ENCODE measurements at regions not wholly inside any gene's neighbourhood (a gene's known extent, or its start where the extent isn't known, plus 50 kb on each side); places are given as distances from the start of the nearest gene placed in this dataset.
"Not testable (repeated sequence)": the region's sequence is repeated elsewhere in the genome, so short reads cannot be mapped to it uniquely, and the experiment has no call there.

DNA sequence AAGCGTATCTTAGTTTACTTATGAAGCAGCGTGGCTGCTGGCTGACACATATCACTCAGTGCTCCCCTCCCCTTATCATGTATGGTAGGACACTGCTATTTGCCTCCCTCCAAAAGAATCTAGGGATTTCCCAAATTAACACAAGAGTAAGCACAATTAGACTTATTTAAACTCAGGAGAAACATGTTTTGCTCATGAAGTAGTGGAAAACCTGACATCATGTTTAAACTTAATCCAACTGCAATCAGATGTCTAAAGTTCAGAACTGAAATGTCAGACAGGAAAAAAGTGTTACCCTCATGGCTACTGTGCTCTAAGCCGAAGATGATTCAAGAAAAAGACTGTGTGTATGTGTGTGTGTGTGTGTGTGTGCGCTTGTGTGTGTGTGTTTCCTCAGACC lies 324.1 kb upstream of the TNC start:
- Mint-ChIP-seq H3K27me3 (no peaks in the 10 kb centered on the region), H3K4me3 (no peak overlapping the region), H3K36me3 (no peaks in the 10 kb centered on the region), H3K9me3 (no peaks in the 10 kb centered on the region), H3K4me1 (no peaks in the 10 kb centered on the region), H3K27ac (no peak overlapping the region)
- POLR2A ChIA-PET = no interaction called here
- ATAC-seq (ENCODE audit: low read depth) = no peak
- DNase-seq = no peak

DNA sequence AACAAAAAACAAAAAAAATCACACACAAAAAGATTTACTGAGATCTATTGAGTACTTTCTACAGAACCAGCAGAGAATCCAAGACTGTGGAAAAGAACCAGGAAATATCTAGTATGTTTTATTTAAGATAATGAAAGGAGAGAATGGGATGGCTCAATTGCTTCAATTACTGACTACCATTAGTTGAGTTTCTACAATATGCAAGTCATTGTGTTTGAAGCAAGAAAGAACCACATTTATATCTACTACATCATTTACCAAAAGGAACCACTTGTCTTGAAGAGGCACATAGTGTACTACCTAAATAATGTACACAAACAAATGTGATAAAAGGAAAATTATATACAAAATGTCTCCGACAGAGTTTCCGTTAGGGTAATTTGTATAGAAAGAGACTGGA lies 325.9 kb upstream of the TNC start:
- no peak overlapping the region for H3K27ac Mint-ChIP-seq
- DNase-seq = no peak
- POLR2A ChIA-PET = no interaction called here
- no peak for ATAC-seq (ENCODE audit: low read depth)
- no peaks in the 10 kb centered on the region for H3K36me3 Mint-ChIP-seq
- no peaks in the 10 kb centered on the region for H3K9me3 Mint-ChIP-seq
- no peaks in the 10 kb centered on the region for H3K4me1 Mint-ChIP-seq
- no peak overlapping the region for H3K4me3 Mint-ChIP-seq
- no peaks in the 10 kb centered on the region for H3K27me3 Mint-ChIP-seq

GRCh38 chr9:115444959-115445358 lies 327.0 kb upstream of the TNC start:
- H3K36me3 Mint-ChIP-seq = no peaks in the 10 kb centered on the region
- no peak overlapping the region for H3K27ac Mint-ChIP-seq
- no peaks in the 10 kb centered on the region for H3K4me1 Mint-ChIP-seq
- H3K4me3 Mint-ChIP-seq = no peak overlapping the region
- POLR2A ChIA-PET = no interaction called here
- DNase-seq (no peak), ATAC-seq (ENCODE audit: low read depth) (no peak)
- no peaks in the 10 kb centered on the region for H3K9me3 Mint-ChIP-seq
- no peaks in the 10 kb centered on the region for H3K27me3 Mint-ChIP-seq

DNA sequence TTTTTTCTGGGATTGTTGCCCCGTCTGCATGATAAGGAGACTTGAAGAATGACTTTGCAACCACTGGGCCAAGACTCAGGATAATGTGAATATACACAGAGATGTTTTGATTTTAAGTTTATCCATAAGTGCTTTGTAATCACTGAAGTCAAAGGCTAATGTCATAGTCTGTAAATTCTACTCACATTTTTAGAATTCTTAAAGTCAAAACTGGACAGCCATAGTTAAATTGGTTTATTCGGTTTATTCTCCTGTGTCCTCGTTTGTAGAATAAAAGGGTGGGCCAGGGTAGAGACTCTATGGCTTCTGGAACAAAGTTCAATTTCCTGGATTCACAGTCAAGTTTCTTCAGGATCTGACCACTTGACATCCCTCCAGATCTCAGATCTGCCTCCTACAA lies 327.7 kb upstream of the TNC start:
- DNase-seq (no peak), ATAC-seq (ENCODE audit: low read depth) (no peak)
- H3K4me3 Mint-ChIP-seq = no peak overlapping the region
- no peaks in the 10 kb centered on the region for H3K27me3 Mint-ChIP-seq
- H3K4me1 Mint-ChIP-seq = no peaks in the 10 kb centered on the region
- H3K36me3 Mint-ChIP-seq = no peaks in the 10 kb centered on the region
- no peak overlapping the region for H3K27ac Mint-ChIP-seq
- H3K9me3 Mint-ChIP-seq = no peaks in the 10 kb centered on the region
- POLR2A ChIA-PET = no interaction called here

DNA sequence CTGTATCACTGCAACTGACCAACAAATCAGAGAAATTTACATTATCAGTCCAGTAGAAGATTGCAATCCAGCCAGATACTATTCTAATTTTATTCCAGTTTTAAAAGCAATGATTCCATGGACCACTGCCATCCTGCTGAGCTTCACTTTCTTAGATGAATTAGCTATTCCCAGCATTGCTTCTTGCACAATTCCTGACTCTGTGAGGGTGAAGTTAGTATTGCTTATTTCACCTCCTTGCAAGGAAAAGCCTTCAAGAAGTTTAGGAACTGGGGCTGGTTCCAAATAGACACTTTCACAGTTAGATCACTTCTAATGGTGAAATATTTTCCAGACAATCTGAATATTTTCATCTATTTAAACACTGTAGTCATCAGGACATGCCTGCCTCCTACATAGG lies 338.6 kb upstream of the TNC start:
- Mint-ChIP-seq H3K9me3 (no peaks in the 10 kb centered on the region), H3K27ac (no peak overlapping the region), H3K27me3 (peaks cover 3% of the 10 kb centered on the region), H3K4me3 (no peak overlapping the region), H3K36me3 (no peaks in the 10 kb centered on the region), H3K4me1 (no peaks in the 10 kb centered on the region)
- ATAC-seq (ENCODE audit: low read depth) (no peak), DNase-seq (no peak)
- POLR2A ChIA-PET = no interaction called here

DNA sequence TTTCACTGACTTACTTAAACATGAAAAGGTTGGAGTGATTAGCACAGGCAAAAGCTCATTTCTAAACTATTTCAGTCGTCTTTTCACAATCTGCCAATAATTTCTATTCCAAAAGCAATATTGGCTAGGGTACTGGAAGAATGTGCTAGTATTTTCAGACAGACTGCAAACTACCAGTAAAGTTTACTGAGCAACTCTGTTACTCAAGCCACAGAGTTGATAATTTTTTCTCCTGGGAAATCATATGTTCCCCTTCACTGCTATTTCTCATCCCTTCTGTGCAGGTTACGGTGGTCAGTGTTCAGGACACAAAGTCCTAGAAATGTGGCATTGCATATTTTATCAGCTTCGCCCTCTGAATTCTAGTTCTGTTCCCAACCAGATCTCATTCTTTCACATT lies 343.3 kb upstream of the TNC start:
- H3K9me3 Mint-ChIP-seq = no peaks in the 10 kb centered on the region
- H3K4me3 Mint-ChIP-seq = no peak overlapping the region
- ATAC-seq (ENCODE audit: low read depth) = no peak
- H3K27me3 Mint-ChIP-seq = peaks cover 1% of the 10 kb centered on the region
- DNase-seq = no peak
- H3K4me1 Mint-ChIP-seq = no peaks in the 10 kb centered on the region
- H3K27ac Mint-ChIP-seq = no peak overlapping the region
- POLR2A ChIA-PET = no interaction called here
- no peaks in the 10 kb centered on the region for H3K36me3 Mint-ChIP-seq

- DNase-seq (no peak), ATAC-seq (ENCODE audit: low read depth) (no peak)
- Mint-ChIP-seq H3K9me3 (no peaks in the 10 kb centered on the region), H3K27me3 (peaks cover 1% of the 10 kb centered on the region), H3K27ac (no peak overlapping the region), H3K36me3 (no peaks in the 10 kb centered on the region), H3K4me3 (no peak overlapping the region), H3K4me1 (no peaks in the 10 kb centered on the region)
- POLR2A ChIA-PET = no interaction called here
Observed at GRCh38 chr9:115462623-115463022, 344.7 kb upstream of the TNC start.

DNA sequence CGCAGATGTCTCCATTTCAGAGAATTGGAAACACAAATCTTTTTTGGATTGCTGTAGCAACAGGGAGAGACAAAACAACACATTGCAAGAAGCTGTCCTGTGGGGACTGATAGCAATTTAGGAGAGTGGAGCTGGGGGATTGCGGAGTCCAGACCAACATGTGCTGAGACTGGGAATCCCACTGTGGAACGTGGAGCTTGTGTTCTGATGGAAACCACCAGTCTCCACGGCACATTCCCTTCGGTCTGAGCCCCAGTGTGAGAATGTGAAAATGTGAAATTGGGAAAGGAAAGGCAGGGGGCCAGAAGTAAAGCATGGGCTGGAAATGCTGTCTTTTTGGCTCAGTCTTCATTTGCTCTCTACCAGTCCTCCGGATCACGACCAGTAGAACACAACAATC lies 348.8 kb upstream of the TNC start:
- H3K36me3 Mint-ChIP-seq = no peaks in the 10 kb centered on the region

GRCh38 chr9:115469841-115470240 lies 351.9 kb upstream of the TNC start:
- ATAC-seq (ENCODE audit: low read depth) = no peak
- POLR2A ChIA-PET = no interaction called here
- no peaks in the 10 kb centered on the region for H3K9me3 Mint-ChIP-seq

More for the DNA sequence above, 348.8 kb upstream of the TNC start:
- ATAC-seq (ENCODE audit: low read depth) (no peak), DNase-seq (no peak)
- H3K9me3 Mint-ChIP-seq = no peaks in the 10 kb centered on the region
- H3K4me1 Mint-ChIP-seq = no peaks in the 10 kb centered on the region
- POLR2A ChIA-PET = no interaction called here
- no peak overlapping the region for H3K27ac Mint-ChIP-seq
- H3K4me3 Mint-ChIP-seq = no peak overlapping the region
- peaks cover 10% of the 10 kb centered on the region for H3K27me3 Mint-ChIP-seq

DNA sequence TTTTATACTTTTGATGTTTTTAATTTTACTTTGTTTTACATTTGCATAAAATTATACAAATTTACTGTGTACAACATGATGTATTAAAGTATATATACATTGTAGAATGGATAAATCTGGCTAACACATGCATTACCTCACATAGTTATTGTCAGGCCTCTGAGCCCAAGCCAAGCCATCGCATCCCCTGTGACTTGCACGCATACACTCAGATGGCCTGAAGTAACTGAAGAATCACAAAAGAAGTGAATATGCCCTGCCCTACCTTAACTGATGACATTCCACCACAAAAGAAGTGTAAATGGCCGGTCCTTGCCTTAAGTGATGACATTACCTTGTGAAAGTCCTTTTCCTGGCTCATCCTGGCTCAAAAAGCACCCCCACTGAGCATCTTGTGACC lies 355.1 kb upstream of the TNC start:
- H3K27ac Mint-ChIP-seq; POLR2A ChIA-PET; H3K4me3 Mint-ChIP-seq; DNase-seq; H3K36me3 Mint-ChIP-seq; H3K9me3 Mint-ChIP-seq; H3K4me1 Mint-ChIP-seq; ATAC-seq (ENCODE audit: low read depth): not testable (repeated sequence)
- H3K27me3 Mint-ChIP-seq = peaks cover 11% of the 10 kb centered on the region

More at GRCh38 chr9:115469841-115470240, 351.9 kb upstream of the TNC start:
- peaks cover 11% of the 10 kb centered on the region for H3K27me3 Mint-ChIP-seq
- H3K27ac Mint-ChIP-seq = no peak overlapping the region
- H3K36me3 Mint-ChIP-seq = no peaks in the 10 kb centered on the region
- DNase-seq = no peak
- no peak overlapping the region for H3K4me3 Mint-ChIP-seq
- no peaks in the 10 kb centered on the region for H3K4me1 Mint-ChIP-seq

- ATAC-seq (ENCODE audit: low read depth) (no peak), DNase-seq (no peak)
- Mint-ChIP-seq H3K4me1 (no peaks in the 10 kb centered on the region), H3K27me3 (peaks cover 2% of the 10 kb centered on the region), H3K9me3 (no peaks in the 10 kb centered on the region), H3K4me3 (no peak overlapping the region), H3K36me3 (no peaks in the 10 kb centered on the region), H3K27ac (no peak overlapping the region)
- POLR2A ChIA-PET = no interaction called here
Observed at GRCh38 chr9:115481769-115482168, 363.8 kb upstream of the TNC start.

DNA sequence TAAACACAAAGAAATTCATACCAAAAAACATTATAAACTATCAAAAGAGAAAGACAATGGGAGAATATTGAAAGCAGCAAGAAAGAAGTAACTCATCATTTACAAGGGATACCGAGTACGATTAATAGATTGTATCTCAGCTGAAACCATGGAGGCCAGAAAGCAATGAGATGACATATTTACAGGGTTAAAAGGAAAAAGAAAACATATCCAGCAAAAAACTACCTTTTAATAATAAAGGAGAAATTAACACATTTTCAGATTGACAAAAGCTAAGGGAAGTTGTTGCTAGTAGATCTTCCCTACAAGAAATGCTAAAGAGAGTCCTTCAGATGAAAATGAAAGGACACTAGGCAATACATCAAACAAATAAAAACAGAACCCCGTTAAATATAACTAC lies 364.8 kb upstream of the TNC start:
- H3K36me3 Mint-ChIP-seq = no peaks in the 10 kb centered on the region
- no peak for ATAC-seq (ENCODE audit: low read depth)
- no peak overlapping the region for H3K27ac Mint-ChIP-seq
- peaks cover 2% of the 10 kb centered on the region for H3K27me3 Mint-ChIP-seq
- no peak for DNase-seq
- no peaks in the 10 kb centered on the region for H3K9me3 Mint-ChIP-seq
- POLR2A ChIA-PET = no interaction called here
- no peaks in the 10 kb centered on the region for H3K4me1 Mint-ChIP-seq
- H3K4me3 Mint-ChIP-seq = no peak overlapping the region

GRCh38 chr9:115492869-115493268 lies 374.9 kb upstream of the TNC start:
- Mint-ChIP-seq H3K36me3 (no peaks in the 10 kb centered on the region), H3K4me3 (no peak overlapping the region), H3K27ac (no peak overlapping the region), H3K4me1 (no peaks in the 10 kb centered on the region), H3K27me3 (no peaks in the 10 kb centered on the region), H3K9me3 (no peaks in the 10 kb centered on the region)
- POLR2A ChIA-PET = no interaction called here
- DNase-seq (no peak), ATAC-seq (ENCODE audit: low read depth) (no peak)

DNA sequence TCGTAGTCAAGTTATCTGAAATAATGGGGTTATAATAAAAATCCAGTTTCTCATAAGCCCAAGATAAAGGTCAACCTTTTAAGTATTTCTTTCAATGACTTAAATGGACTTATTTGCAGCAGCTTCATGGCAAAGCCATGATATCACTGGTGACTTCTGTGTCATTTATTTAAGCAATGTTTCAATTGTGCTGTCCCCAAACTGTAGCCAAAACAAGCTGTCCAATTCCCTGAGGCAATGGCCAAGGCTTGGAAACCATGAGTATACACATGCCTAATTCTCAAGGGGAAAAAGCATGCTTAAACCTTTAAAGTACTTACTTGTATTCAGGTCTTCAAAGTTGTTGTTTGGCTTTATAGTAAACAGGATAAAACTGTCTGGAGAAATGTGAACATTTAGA lies 376.4 kb upstream of the TNC start:
- Mint-ChIP-seq H3K4me3 (no peak overlapping the region), H3K9me3 (no peaks in the 10 kb centered on the region), H3K27ac (no peak overlapping the region), H3K27me3 (no peaks in the 10 kb centered on the region), H3K4me1 (no peaks in the 10 kb centered on the region), H3K36me3 (no peaks in the 10 kb centered on the region)
- DNase-seq = no peak
- POLR2A ChIA-PET = no interaction called here
- ATAC-seq (ENCODE audit: low read depth) = no peak

GRCh38 chr9:115495052-115495635 lies 377.2 kb upstream of the TNC start:
- Mint-ChIP-seq H3K4me3 (no peak overlapping the region), H3K36me3 (no peaks in the 10 kb centered on the region), H3K27me3 (peaks cover 3% of the 10 kb centered on the region), H3K9me3 (no peaks in the 10 kb centered on the region), H3K27ac (no peak overlapping the region), H3K4me1 (no peaks in the 10 kb centered on the region)
- no peak for DNase-seq
- POLR2A ChIA-PET = no interaction called here
- ATAC-seq (ENCODE audit: low read depth) = no peak
